BJ (cell line): ENCODE measurements at regions not wholly inside any gene's neighbourhood (a gene's known extent, or its start where the extent isn't known, plus 50 kb on each side); places are given as distances from the start of the nearest gene placed in this dataset.
"Not testable (repeated sequence)": the region's sequence is repeated elsewhere in the genome, so short reads cannot be mapped to it uniquely, and the experiment has no call there.

Experiments
- CTCF ChIA-PET: fragments of 350-600 bp; formaldehyde crosslinking; extraction: SDS; loops from one replicate; lab custom pipeline; 2021; ENCODE audit warnings: antibody characterized with exemption, inconsistent platforms; lab: Yijun Ruan, JAX
- POLR2A ChIA-PET: fragments of 300-600 bp; sonication (Branson Sonifier 250); formaldehyde crosslinking; extraction: SDS; loops from one replicate; lab custom pipeline; 2021; ENCODE audit warnings: antibody characterized with exemption; lab: Charles Lee
- DNase-seq: peaks from one replicate; pipeline ENCODE4 v3.0.0-alpha.2; 2011; ENCODE audit warnings: low read depth
- H3K27me3 ChIP-seq: 2 replicates; pipeline ENCODE4 v1.6.0; 2011; ENCODE audit warnings: low read length; ENCODE audit not compliant: control insufficient read depth, insufficient read depth
- H3K36me3 ChIP-seq: 2 replicates; pipeline ENCODE4 v1.5.1; 2011; ENCODE audit warnings: low read length; ENCODE audit not compliant: control insufficient read depth, insufficient read depth
- H3K4me3 ChIP-seq: 2 replicates; pipeline ENCODE4 v1.5.1; 2011; ENCODE audit warnings: low read depth, mild to moderate bottlenecking, control low read depth, low read length
- CTCF ChIP-seq: IDR thresholded peaks from 2 replicates; pipeline ENCODE4 v1.5.1; 2011; ENCODE audit warnings: low read depth, mild to moderate bottlenecking, control low read depth, inconsistent platforms, low read length, moderate library complexity; ENCODE audit not compliant: insufficient read depth

- no peak for DNase-seq
- H3K27me3 ChIP-seq, result no peaks in the 10 kb centered on the region
- CTCF ChIA-PET, result no interaction called here
- TF ChIP-seq CTCF, result no peak
- H3K36me3 ChIP-seq, result no peaks in the 10 kb centered on the region
- H3K4me3 ChIP-seq, result no peak overlapping the region
- POLR2A ChIA-PET, result no interaction called here
Observed at GRCh38 chrX:143231492-143231891, 205.8 kb downstream of the SPANXN4 start.

GRCh38 chrX:143228600-143228999 lies 202.9 kb downstream of the SPANXN4 start:
- CTCF ChIA-PET, POLR2A ChIA-PET, H3K36me3 ChIP-seq, DNase-seq, H3K27me3 ChIP-seq, H3K4me3 ChIP-seq: not testable (repeated sequence)

GRCh38 chrX:143206966-143207365 lies 181.2 kb downstream of the SPANXN4 start:
- no peaks in the 10 kb centered on the region for H3K27me3 ChIP-seq
- ChIA-PET CTCF (no interaction called here), POLR2A (no interaction called here)
- no peak overlapping the region for H3K4me3 ChIP-seq
- no peaks in the 10 kb centered on the region for H3K36me3 ChIP-seq
- TF ChIP-seq CTCF, result no peak
- no peak for DNase-seq

GRCh38 chrX:143171703-143172102 lies 146.0 kb downstream of the SPANXN4 start:
- H3K27me3 ChIP-seq, result no peaks in the 10 kb centered on the region
- H3K36me3 ChIP-seq, result no peaks in the 10 kb centered on the region
- CTCF ChIA-PET, result no interaction called here
- no peak for TF ChIP-seq CTCF
- H3K4me3 ChIP-seq, result no peak overlapping the region
- no peak for DNase-seq
- POLR2A ChIA-PET, result no interaction called here

- no peak for TF ChIP-seq CTCF
- Histone ChIP-seq H3K27me3 (no peaks in the 10 kb centered on the region), H3K4me3 (no peak overlapping the region), H3K36me3 (no peaks in the 10 kb centered on the region)
- no peak for DNase-seq
- ChIA-PET POLR2A (no interaction called here), CTCF (no interaction called here)
Observed at GRCh38 chrX:143165778-143166177, 140.1 kb downstream of the SPANXN4 start.

GRCh38 chrX:143139681-143140080 lies 114.0 kb downstream of the SPANXN4 start:
- ChIA-PET POLR2A (no interaction called here), CTCF (no interaction called here)
- no peak for DNase-seq
- Histone ChIP-seq H3K4me3 (no peak overlapping the region), H3K27me3 (no peaks in the 10 kb centered on the region), H3K36me3 (no peaks in the 10 kb centered on the region)
- no peak for TF ChIP-seq CTCF
